ENCODE measurements at regions not wholly inside any gene's neighbourhood (a gene's known extent, or its start where the extent isn't known, plus 50 kb on each side); places are given as distances from the start of the nearest gene placed in this dataset.
A peak's percentile ranks its signal among the peaks of the same experiment; 100 is the strongest.

DNA sequence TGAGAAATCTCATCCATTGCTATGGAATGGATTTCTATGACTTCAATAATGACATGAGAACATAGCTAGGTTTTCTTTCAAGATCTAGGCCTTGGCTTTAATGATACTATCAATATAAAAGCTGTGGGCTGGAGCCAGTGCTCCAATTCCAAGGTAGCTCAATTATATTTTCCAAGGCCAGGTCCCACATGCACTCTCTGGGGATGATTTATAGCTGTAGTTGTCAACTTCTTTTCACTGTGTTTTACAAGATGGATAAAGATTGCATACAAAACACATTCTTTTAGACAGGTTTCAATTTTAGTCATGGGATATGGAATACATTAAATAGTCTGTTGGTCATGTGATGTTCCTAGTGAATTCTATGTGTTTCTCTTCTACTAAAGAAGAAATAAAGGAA, 156.7 kb downstream of the DCAF12L1 start:
- no peak for DNase-seq (ENCODE audit: low read depth, low spot score)

DNA sequence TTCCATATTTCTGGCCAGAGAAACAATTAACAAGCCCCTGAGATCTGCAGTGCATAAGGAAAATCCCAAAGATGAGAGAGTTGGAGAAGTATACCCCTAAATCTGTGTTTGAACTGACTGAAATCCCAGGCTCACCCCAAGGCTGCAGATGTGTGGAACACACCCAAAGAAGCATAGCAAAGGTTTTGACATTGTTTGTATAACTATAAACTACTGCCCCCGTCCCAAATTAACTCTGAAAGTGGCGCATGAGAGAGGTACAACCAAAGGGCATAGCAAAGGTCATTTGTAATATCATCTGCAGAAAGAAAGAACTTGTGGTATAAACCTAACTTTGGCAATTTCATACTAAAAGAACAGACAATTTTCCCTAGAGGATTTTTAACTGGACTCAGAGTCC, 157.9 kb downstream of the DCAF12L1 start:
- DNase-seq (ENCODE audit: low read depth, low spot score), result no peak

- no peak for DNase-seq (ENCODE audit: low read depth, low spot score)
Measured at GRCh38 chrX:126393284-126393683, 159.3 kb downstream of the DCAF12L1 start.

GRCh38 chrX:126376465-126376864, 176.1 kb downstream of the DCAF12L1 start:
- peak; percentile 23 for DNase-seq (ENCODE audit: low read depth, low spot score)

- DNase-seq (ENCODE audit: low read depth, low spot score), result no peak
Measured at GRCh38 chrX:126342859-126343258, 176.8 kb upstream of the DCAF12L2 start.

DNA sequence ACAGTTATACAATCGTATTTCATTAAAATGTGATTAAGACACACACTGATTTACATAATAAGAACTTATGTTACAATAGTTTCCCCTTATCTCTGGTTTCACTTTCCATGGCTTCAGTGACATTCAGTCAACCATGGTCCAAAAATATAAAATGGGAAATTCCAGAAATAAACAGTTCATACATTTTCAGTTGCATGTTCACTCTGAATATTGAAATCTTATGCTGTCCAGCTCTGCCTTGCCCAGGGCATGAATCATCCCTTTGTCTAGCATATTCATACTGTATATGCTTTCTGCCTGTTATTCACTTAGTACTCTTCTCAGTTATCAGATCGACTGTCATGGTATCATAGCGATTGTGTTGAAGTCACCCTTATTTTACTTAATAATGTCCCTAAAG, 173.8 kb upstream of the DCAF12L2 start:
- DNase-seq (ENCODE audit: low read depth, low spot score), result no peak

GRCh38 chrX:126338916-126339315, 172.8 kb upstream of the DCAF12L2 start:
- no peak for DNase-seq (ENCODE audit: low read depth, low spot score)

GRCh38 chrX:126300401-126300800, 134.3 kb upstream of the DCAF12L2 start:
- no peak for DNase-seq (ENCODE audit: low read depth, low spot score)

DNA sequence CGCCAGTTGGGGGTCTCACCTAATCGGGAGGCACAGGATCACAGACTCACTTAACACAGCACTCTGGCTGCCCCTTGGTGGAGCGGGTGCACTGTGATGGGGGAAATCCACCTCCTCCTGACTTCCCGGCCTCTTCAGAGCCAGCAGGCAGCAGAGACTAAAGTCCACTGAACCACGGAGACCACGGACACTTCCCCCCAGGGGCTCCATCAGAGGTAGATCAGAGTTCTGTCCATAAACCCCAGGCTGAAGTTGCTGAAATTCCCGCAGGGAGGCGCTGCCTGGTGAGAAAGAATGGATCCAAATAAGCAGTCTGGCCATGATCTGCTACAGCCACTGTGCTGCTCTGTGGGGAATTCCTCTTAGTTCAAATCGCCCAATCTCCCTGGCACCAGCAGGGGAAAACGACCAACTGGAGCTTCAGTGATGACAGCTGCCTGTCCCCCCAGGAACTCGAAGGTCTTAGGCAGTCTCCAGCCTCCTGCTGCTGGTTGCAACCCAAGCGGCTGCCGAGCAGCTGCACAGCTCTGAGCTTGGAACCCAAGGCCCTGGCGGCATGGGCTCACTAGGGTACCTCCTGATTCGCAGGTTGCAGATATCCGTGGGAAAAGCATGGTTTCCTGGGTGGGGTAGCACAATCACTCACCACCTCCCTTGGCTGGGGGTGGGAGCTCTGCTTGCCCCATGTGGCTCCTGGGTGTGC, 106.9 kb upstream of the DCAF12L2 start:
- DNase-seq (ENCODE audit: low read depth, low spot score), result no peak

DNA sequence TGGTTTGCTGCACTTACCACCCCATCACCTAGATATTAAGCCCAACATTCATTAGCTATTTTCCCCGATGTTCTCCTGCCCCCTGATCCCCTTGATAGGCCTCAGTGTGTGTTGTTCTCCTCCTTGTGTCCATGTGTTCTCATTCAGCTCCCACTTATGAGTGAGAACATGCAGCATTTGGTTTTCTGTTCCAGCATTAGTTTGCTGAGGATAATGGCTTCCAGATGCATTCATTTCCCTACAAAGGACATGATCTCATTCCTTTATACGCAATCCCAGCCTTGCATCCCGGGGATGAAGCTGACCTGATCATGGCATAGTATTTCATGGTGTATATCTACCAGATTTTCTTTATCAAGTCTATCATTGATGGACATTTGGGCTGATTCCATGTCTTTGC, 99.0 kb upstream of the DCAF12L2 start:
- no peak for DNase-seq (ENCODE audit: low read depth, low spot score)

DNA sequence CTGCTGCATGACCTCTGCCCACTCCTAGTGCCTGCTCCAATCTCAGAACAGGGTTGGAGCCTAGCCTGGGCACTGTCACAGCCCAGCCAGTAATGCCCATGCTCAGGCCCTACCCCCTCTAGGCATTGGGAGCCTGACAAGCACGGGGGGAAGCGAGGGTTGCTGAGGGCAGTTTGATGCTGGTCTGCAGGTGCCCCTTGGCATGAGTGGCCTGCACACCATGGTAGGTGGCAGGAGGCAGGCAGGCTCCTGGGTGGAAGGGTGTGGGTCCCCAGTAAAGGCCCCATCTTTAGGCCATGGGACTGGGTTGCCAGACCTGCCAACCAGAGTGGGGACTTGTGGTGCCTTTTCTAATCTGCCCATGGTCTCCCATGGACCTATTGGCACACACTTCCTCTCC, 72.1 kb upstream of the DCAF12L2 start:
- DNase-seq (ENCODE audit: low read depth, low spot score), result no peak

DNA sequence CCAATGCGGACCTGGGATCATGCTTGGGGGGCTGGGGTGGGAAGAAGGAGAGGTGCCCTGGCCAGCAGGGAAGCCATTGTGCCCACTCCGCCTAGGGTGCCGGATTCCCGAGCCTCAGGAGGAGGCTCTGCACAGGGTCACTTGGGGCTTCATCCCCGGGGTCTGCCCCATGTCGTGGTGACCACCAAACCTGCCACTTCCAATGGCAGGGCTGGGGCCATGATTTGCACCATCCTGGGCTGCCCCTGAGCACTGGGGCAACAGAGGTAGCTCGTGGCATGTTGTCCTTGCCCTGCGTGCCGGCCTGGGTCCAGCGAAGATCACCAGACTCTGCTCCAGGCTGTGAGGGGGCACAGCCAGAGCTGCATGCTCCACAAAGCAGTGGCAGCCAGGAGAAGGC, 71.4 kb upstream of the DCAF12L2 start:
- no peak for DNase-seq (ENCODE audit: low read depth, low spot score)
